GM21529 (cell line): ENCODE measurements at regions not wholly inside any gene's neighbourhood (a gene's known extent, or its start where the extent isn't known, plus 50 kb on each side); places are given as distances from the start of the nearest gene placed in this dataset.
"Not testable (repeated sequence)": the region's sequence is repeated elsewhere in the genome, so short reads cannot be mapped to it uniquely, and the experiment has no call there.

Experiments
- ATAC-seq: cut with Tn5 transposase; IDR thresholded peaks from one replicate; pipeline ENCODE4 v1.9.1; 2021; ENCODE audit not compliant: unreplicated experiment

- ATAC-seq = no peak
Observed at GRCh38 chr5:12611132-12611531, 706.9 kb upstream of the CTNND2 start.

- not testable (repeated sequence) for ATAC-seq
Observed at GRCh38 chr5:12607817-12608216, 703.6 kb upstream of the CTNND2 start.

GRCh38 chr5:12592228-12592627 lies 688.0 kb upstream of the CTNND2 start:
- no peak for ATAC-seq

- no peak for ATAC-seq
Observed at GRCh38 chr5:12586406-12586805, 682.2 kb upstream of the CTNND2 start.

GRCh38 chr5:12578803-12579202 lies 674.6 kb upstream of the CTNND2 start:
- not testable (repeated sequence) for ATAC-seq

DNA sequence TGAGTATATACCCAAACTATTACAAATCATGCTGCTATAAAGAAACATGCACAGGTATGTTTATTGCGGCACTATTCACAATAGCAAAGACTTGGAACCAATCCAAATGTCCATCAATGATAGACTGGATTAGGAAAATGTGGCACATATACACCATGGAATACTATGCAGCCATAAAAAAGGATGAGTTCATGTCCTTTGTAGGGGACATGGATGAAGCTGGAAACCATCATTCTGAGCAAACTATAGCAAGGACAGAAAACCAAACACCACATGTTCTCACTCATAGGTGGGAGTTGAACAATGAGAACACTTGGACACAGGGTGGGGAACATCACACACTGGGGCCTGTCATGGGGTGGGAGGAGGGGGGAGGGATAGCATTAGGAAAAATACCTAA lies 672.7 kb upstream of the CTNND2 start:
- not testable (repeated sequence) for ATAC-seq

GRCh38 chr5:12574298-12575093 lies 670.2 kb upstream of the CTNND2 start:
- ATAC-seq = not testable (repeated sequence)

GRCh38 chr5:12573916-12574297 lies 669.7 kb upstream of the CTNND2 start:
- ATAC-seq = not testable (repeated sequence)

GRCh38 chr5:12570688-12571087 lies 666.4 kb upstream of the CTNND2 start:
- ATAC-seq = no peak

- no peak for ATAC-seq
Observed at GRCh38 chr5:12566441-12566840, 662.2 kb upstream of the CTNND2 start.

- no peak for ATAC-seq
Observed at GRCh38 chr5:12557012-12557411, 652.8 kb upstream of the CTNND2 start.

GRCh38 chr5:12526113-12526512 lies 621.9 kb upstream of the CTNND2 start:
- ATAC-seq = no peak

GRCh38 chr5:12522116-12522515 lies 617.9 kb upstream of the CTNND2 start:
- no peak for ATAC-seq

DNA sequence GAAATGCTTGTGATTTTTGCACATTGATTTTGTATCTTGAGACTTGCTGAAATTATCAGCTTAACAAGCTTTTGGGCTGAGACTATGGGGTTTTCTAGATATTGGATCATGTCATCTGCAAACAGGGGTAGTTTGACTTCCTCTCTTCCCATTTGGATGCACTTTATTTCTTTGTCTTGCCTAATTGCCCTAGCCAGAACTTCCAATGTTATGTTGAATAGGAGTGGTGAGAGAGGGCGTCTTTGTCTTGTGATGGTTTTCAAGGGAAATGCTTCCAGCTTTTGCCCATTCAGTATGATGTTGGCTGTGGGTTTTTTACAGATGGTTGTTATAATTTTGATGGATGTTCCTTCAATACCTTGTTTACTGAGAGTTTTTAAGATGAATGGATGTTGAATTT lies 600.7 kb upstream of the CTNND2 start:
- ATAC-seq = not testable (repeated sequence)

- ATAC-seq = no peak
Observed at GRCh38 chr5:12488161-12488560, 583.9 kb upstream of the CTNND2 start.

GRCh38 chr5:12480487-12480886 lies 576.2 kb upstream of the CTNND2 start:
- ATAC-seq = no peak

- ATAC-seq = no peak
Observed at GRCh38 chr5:12477554-12477953, 573.3 kb upstream of the CTNND2 start.

- ATAC-seq = no peak
Observed at GRCh38 chr5:12467799-12468198, 563.6 kb upstream of the CTNND2 start.

- ATAC-seq = no peak
Observed at GRCh38 chr5:12460493-12461261, 556.4 kb upstream of the CTNND2 start.

DNA sequence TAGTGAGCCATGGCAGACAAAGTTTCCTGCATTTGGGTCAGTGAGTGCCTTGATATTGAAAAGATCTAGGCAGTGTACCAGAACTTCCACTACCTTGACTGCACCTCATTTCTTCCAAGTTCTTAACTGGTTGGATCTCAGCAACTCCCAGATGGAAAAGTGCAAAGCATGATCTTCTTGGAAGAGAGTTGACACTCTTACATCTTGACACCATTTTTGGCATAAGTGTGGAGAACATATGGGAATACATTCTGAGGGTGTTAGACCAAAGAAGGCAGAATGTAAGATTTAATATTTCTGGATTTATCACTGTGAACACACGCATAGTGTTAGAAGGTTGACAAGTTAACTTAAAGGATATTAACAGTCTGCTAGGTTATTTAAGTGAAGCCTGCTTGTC lies 555.1 kb upstream of the CTNND2 start:
- no peak for ATAC-seq

DNA sequence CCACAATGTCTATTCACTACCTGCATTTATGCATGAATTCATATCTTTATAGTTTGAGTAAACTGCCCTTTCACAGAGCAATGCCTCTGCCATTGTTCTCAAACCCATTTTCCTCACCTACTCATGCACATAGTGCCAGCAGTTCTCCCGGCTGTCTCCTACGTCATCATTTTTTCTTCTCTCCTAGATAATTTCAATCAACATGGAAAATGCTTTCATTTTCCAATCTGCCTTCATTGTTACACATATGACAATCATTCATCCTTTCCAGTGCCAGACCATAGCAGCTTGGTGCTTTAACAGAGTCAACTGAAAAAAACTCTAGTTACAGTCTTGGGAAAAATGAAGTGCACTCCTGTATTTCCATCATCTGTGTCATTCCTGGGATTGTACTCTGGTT lies 514.8 kb upstream of the CTNND2 start:
- no peak for ATAC-seq

- no peak for ATAC-seq
Observed at GRCh38 chr5:12413585-12413984, 509.3 kb upstream of the CTNND2 start.
